ENCODE measurements at regions not wholly inside any gene's neighbourhood (a gene's known extent, or its start where the extent isn't known, plus 50 kb on each side); places are given as distances from the start of the nearest gene placed in this dataset.
"Not testable (repeated sequence)": the region's sequence is repeated elsewhere in the genome, so short reads cannot be mapped to it uniquely, and the experiment has no call there.

DNA sequence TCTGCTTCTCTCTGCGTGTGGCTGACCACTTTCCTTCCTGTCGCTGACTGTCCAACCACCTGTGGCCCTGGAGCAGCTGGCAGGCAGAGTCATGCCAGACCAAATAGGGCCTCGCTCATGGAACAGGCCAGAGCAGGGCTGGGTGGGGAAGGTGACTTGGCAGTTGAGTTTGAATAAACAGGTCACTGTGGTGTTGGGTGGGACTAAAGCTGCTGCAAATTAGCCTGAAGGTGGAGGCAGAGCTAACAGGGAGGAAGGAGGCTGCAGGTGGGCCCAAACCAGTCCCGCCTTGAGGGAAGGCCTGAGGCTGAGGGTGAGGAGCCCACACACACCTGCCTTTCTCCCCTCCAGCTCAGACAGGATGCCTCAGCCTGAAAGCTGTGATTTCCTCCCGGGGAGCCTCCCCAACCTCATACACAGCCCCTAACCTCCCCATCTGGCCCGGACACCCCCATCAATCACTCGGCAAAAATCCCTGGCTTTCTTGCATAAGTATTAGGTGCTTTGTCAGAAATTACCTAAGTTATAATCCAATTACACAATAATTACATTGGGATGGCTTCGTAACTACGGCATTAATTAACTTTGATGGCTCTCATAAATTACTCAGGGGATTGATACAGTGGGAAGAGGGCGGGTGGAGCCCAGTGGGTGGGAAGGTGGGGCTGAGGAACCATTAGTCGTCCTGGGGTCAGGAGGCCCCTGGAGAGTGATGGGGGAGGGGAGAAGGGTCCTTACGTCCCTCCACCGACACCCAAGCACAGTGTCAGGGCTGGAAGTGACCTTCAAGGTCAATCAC lies 97.7 kb upstream of the PCBD1 start:
- H3K9ac ChIP-seq, result no peak overlapping the region
- H3K27me3 ChIP-seq (ENCODE audit: insufficient read depth, low read depth), result no peaks in the 10 kb centered on the region
- no peaks in the 10 kb centered on the region for H3K79me2 ChIP-seq (ENCODE audit: insufficient read depth, low read depth)
- H3K4me2 ChIP-seq, result no peak overlapping the region
- TF ChIP-seq, protein P1, sequence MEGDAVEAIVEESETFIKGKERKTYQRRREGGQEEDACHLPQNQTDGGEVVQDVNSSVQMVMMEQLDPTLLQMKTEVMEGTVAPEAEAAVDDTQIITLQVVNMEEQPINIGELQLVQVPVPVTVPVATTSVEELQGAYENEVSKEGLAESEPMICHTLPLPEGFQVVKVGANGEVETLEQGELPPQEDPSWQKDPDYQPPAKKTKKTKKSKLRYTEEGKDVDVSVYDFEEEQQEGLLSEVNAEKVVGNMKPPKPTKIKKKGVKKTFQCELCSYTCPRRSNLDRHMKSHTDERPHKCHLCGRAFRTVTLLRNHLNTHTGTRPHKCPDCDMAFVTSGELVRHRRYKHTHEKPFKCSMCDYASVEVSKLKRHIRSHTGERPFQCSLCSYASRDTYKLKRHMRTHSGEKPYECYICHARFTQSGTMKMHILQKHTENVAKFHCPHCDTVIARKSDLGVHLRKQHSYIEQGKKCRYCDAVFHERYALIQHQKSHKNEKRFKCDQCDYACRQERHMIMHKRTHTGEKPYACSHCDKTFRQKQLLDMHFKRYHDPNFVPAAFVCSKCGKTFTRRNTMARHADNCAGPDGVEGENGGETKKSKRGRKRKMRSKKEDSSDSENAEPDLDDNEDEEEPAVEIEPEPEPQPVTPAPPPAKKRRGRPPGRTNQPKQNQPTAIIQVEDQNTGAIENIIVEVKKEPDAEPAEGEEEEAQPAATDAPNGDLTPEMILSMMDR (conservative IDR thresholded peaks at IDR 0.05; ENCODE audit: low read depth, low read length), result no peak
- no peak overlapping the region for H3K4me3 ChIP-seq (IDR thresholded peaks at IDR 0.05; ENCODE audit: insufficient read depth, low read depth, low read length)
- H3K36me3 ChIP-seq (ENCODE audit: insufficient read depth), result no peaks in the 10 kb centered on the region
- H4K20me1 ChIP-seq (ENCODE audit: insufficient read depth), result no peaks in the 10 kb centered on the region
- no peak overlapping the region for H2AFZ ChIP-seq (ENCODE audit: low read depth)
- no peak overlapping the region for H3K27ac ChIP-seq
- peaks cover 17% of the 10 kb centered on the region for H3K4me1 ChIP-seq (ENCODE audit: low read depth, poor library complexity, severe bottlenecking)

DNA sequence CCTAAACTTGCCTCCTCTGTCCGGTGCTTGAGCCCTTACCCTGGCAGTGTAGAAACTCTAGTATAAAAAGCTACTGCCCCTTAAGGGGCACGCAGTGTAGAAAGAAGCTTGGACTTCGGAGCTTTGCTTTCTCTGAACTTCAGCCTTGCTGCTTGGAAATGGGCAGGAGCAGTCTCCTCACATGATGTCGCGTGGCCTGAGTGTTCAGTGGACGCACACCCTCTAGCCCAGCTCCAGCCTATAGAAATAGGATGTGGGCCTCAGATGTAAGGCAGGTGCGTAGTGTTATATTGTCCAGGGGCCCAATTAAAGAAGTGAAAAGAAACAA lies 98.2 kb upstream of the PCBD1 start:
- Histone ChIP-seq H3K79me2 (ENCODE audit: insufficient read depth, low read depth) (no peaks in the 10 kb centered on the region), H3K4me3 (IDR thresholded peaks at IDR 0.05; ENCODE audit: insufficient read depth, low read depth, low read length) (no peak overlapping the region), H3K4me1 (ENCODE audit: low read depth, poor library complexity, severe bottlenecking) (peaks cover 16% of the 10 kb centered on the region), H4K20me1 (ENCODE audit: insufficient read depth) (no peaks in the 10 kb centered on the region), H3K4me2 (no peak overlapping the region), H3K36me3 (ENCODE audit: insufficient read depth) (no peaks in the 10 kb centered on the region), H2AFZ (ENCODE audit: low read depth) (no peak overlapping the region), H3K9ac (no peak overlapping the region), H3K27ac (no peak overlapping the region), H3K27me3 (ENCODE audit: insufficient read depth, low read depth) (no peaks in the 10 kb centered on the region)
- TF ChIP-seq, protein P1 (conservative IDR thresholded peaks at IDR 0.05; ENCODE audit: low read depth, low read length), result no peak

DNA sequence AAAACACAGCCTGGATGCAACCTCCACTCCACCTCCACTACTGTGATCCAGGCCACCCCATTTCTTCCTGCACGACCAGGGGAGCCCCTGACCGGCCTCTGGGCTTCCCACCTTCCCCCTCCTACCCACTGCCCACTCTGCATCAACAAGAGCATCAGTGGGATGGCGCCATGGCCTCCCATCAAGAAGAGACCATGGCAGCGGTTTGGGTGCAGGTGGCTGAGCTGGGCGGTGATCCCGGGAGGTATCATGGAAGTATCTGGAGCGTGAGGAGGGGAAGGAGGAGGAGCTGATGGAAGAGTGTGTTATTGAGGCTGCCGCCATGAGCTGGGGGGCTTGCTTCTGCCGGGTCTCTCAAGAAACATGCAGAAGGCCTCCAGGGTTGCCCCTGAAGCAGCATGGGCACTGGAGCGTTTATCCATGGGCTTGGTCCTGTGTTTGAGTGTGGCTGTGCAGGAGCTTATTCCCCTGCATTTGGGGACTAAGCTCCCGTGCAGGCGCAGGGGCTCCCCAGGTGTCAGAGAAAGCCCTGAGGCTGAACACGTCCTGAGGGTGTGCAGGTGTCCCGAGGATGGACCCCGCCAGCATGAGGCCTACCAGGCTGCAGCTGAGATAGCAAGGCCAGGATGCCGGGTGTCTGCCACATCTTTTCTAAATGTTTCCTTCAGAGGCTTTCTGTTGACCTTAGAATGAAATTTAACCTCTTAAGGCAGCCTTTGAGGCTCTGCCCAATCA lies 99.2 kb upstream of the PCBD1 start:
- Histone ChIP-seq H3K4me1 (ENCODE audit: low read depth, poor library complexity, severe bottlenecking) (peaks cover 6% of the 10 kb centered on the region), H4K20me1 (ENCODE audit: insufficient read depth) (no peaks in the 10 kb centered on the region), H3K4me3 (IDR thresholded peaks at IDR 0.05; ENCODE audit: insufficient read depth, low read depth, low read length) (no peak overlapping the region), H3K4me2 (no peak overlapping the region), H3K27ac (no peak overlapping the region), H3K36me3 (ENCODE audit: insufficient read depth) (no peaks in the 10 kb centered on the region), H3K9ac (no peak overlapping the region), H2AFZ (ENCODE audit: low read depth) (no peak overlapping the region), H3K27me3 (ENCODE audit: insufficient read depth, low read depth) (no peaks in the 10 kb centered on the region), H3K79me2 (ENCODE audit: insufficient read depth, low read depth) (no peaks in the 10 kb centered on the region)
- TF ChIP-seq, protein P1 (conservative IDR thresholded peaks at IDR 0.05; ENCODE audit: low read depth, low read length), result no peak

DNA sequence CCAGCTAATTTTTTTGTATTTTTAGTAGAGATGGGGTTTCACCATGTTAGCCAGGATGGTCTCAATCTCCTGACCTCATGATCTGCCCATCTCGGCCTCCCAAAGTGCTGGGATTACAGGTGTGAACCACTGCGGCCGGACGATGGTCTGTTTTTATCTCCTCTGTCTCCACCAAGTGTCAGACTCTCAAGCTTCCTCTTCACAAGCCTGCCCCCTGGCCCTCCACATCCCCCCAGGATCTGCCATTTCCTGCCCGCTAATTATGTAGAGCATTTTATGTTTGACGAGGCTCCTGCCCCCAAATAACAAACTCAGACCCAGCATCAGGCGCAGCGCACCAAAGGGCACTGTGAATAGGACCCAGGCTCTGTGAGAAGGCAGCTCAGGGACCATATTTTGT lies 101.8 kb upstream of the PCBD1 start:
- H4K20me1 ChIP-seq (ENCODE audit: insufficient read depth); H3K79me2 ChIP-seq (ENCODE audit: insufficient read depth, low read depth); H3K36me3 ChIP-seq (ENCODE audit: insufficient read depth); H3K4me2 ChIP-seq; H3K27ac ChIP-seq; H3K9ac ChIP-seq; H3K4me1 ChIP-seq (ENCODE audit: low read depth, poor library complexity, severe bottlenecking); H3K27me3 ChIP-seq (ENCODE audit: insufficient read depth, low read depth); H2AFZ ChIP-seq (ENCODE audit: low read depth); H3K4me3 ChIP-seq (IDR thresholded peaks at IDR 0.05; ENCODE audit: insufficient read depth, low read depth, low read length): not testable (repeated sequence)

DNA sequence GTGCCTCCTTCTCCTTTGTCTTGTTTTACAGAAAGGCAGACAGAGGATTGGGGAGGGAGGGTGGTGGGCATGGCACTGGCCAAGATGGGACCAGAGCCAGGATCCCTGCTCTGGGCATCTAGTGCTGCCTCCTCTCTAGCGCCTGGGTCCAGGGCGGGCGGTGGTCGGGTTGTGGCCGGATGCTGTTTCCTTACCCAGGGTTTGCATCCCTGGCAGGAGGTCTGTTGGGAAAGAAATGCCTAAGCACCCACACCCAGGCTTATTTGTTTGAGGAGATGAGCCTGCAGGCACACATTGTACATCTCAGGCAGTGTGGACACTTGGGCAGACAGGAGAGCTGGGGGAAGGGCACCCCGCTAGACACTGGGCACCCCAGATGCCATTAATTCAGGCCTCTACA lies 102.3 kb upstream of the PCBD1 start:
- Histone ChIP-seq H3K36me3 (ENCODE audit: insufficient read depth) (no peaks in the 10 kb centered on the region), H3K27me3 (ENCODE audit: insufficient read depth, low read depth) (no peaks in the 10 kb centered on the region), H3K27ac (no peak overlapping the region), H3K4me2 (no peak overlapping the region), H3K79me2 (ENCODE audit: insufficient read depth, low read depth) (no peaks in the 10 kb centered on the region), H3K4me1 (ENCODE audit: low read depth, poor library complexity, severe bottlenecking) (no peaks in the 10 kb centered on the region), H3K4me3 (IDR thresholded peaks at IDR 0.05; ENCODE audit: insufficient read depth, low read depth, low read length) (no peak overlapping the region), H3K9ac (no peak overlapping the region), H4K20me1 (ENCODE audit: insufficient read depth) (no peaks in the 10 kb centered on the region), H2AFZ (ENCODE audit: low read depth) (no peak overlapping the region)
- TF ChIP-seq, protein P1 (conservative IDR thresholded peaks at IDR 0.05; ENCODE audit: low read depth, low read length), result no peak

Measured in KMS-11 (cell line).